Naive thymus-derived CD4-positive, alpha-beta T cell (primary cell): ENCODE measurements at regions not wholly inside any gene's neighbourhood (a gene's known extent, or its start where the extent isn't known, plus 50 kb on each side); places are given as distances from the start of the nearest gene placed in this dataset.

Source experiments
- ATAC-seq: fragments of 150-1000 bp; cut with Tn5 transposase; 2 replicates; pipeline ENCODE4 v1.10.0; 2021; ENCODE audit warnings: mild to moderate bottlenecking, moderate library complexity
- CTCF ChIA-PET: fragments of 350-600 bp; sonication (Branson Sonifier 250); formaldehyde crosslinking; loops from one replicate; lab custom pipeline; 2021; ENCODE audit warnings: antibody characterized with exemption; lab: Charles Lee
- POLR2A ChIA-PET: fragments of 350-600 bp; sonication (Branson Sonifier 250); formaldehyde crosslinking; loops from one replicate; lab custom pipeline; 2021; ENCODE audit warnings: antibody characterized with exemption, inconsistent platforms; lab: Charles Lee
- DNase-seq, 9 donors: peaks; one replicate each; pipeline versions ENCODE4 v3.0.0 to v3.0.0-alpha.2; 2020 to 2022; ENCODE audit warnings: mixed read lengths in 1 of 9
- H3K27ac ChIP-seq: one replicate; pipeline ENCODE4 v1.7.0; 2013; ENCODE audit warnings: mild to moderate bottlenecking, low read depth, low read length, moderate library complexity
- H3K27me3 ChIP-seq, 2 donors: one replicate each; pipeline ENCODE4 v1.7.0; 2013; ENCODE audit warnings: low read length in 2 of 2, mild to moderate bottlenecking in 2 of 2, moderate library complexity in 2 of 2; ENCODE audit not compliant: control insufficient read depth in 2 of 2, insufficient read depth in 2 of 2
- H3K36me3 ChIP-seq, 3 experiments: 1 replicate in 2 of 3; 2 replicates in 1 of 3; pipeline ENCODE4 v1.7.0; 2013; ENCODE audit warnings: low read length in 3 of 3, mild to moderate bottlenecking in 3 of 3, moderate library complexity in 1 of 3; ENCODE audit not compliant: insufficient read depth in 3 of 3, control insufficient read depth in 2 of 3
- H3K4me1 ChIP-seq, 2 donors: one replicate each; pipeline ENCODE4 v1.7.0; 2013; ENCODE audit warnings: low read length in 2 of 2, mild to moderate bottlenecking in 2 of 2, moderate library complexity in 1 of 2; ENCODE audit not compliant: control insufficient read depth in 2 of 2, insufficient read depth in 2 of 2
- H3K4me3 ChIP-seq: 2 replicates; pipeline ENCODE4 v1.7.0; 2013; ENCODE audit warnings: mild to moderate bottlenecking, low read length
- H3K9me3 ChIP-seq, 3 experiments: 1 replicate in 2 of 3; 2 replicates in 1 of 3; pipeline ENCODE4 v1.7.0; 2013; ENCODE audit warnings: low read length in 3 of 3; ENCODE audit not compliant: control insufficient read depth in 2 of 3
- H3K27ac Mint-ChIP-seq, 9 donors: one replicate each; pipeline ENCODE4 v1.8.0; 2020 to 2022; ENCODE audit warnings: mixed read lengths in 9 of 9, mild to moderate bottlenecking in 8 of 9, moderate library complexity in 5 of 9, inconsistent platforms in 2 of 9
- H3K27me3 Mint-ChIP-seq, 5 donors: one replicate each; pipeline ENCODE4 v1.8.0; 2021 to 2022; ENCODE audit warnings: mixed read lengths in 5 of 5, mild to moderate bottlenecking in 1 of 5
- H3K36me3 Mint-ChIP-seq, 5 donors: one replicate each; pipeline ENCODE4 v1.8.0; 2020 to 2022; ENCODE audit warnings: mixed read lengths in 5 of 5, mild to moderate bottlenecking in 3 of 5, inconsistent platforms in 1 of 5
- H3K4me1 Mint-ChIP-seq, 7 donors: one replicate each; pipeline ENCODE4 v1.8.0; 2020 to 2022; ENCODE audit warnings: mixed read lengths in 7 of 7, mild to moderate bottlenecking in 3 of 7, inconsistent platforms in 1 of 7
- H3K4me3 Mint-ChIP-seq, 10 donors: one replicate each; pipeline ENCODE4 v1.8.0; 2020 to 2022; ENCODE audit warnings: mild to moderate bottlenecking in 10 of 10, mixed read lengths in 10 of 10, moderate library complexity in 6 of 10, inconsistent platforms in 2 of 10
- H3K9me3 Mint-ChIP-seq, 11 donors: one replicate each; pipeline ENCODE4 v1.8.0; 2020 to 2022; ENCODE audit warnings: mixed read lengths in 11 of 11, mild to moderate bottlenecking in 4 of 11, inconsistent platforms in 1 of 11, moderate library complexity in 1 of 11
- intact Hi-C, 2 donors: fragments of 100-400 bp; cut with micrococcal nuclease; formaldehyde crosslinking; loops; one replicate each; pipeline ENCODE4 v1.15.1; 2023

DNA sequence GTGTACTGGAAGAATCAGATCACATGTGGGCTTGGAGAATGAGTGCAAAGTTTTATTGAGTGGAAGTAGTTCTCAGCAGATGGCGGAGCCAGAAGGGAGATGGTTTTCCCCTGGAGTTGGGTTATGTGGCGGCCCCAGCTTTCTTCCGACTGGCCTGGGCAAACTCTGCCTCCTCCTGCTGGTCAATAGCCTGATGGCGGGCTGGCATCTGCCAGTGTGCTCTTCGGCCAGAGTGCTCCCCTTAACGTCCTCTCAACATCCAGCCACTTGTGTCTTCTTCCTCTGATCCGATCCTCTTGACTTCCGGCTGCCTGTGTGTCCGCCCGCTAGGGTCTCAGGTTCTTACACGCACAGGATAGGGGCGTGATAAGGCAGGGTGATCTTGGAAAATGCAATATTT is 741.3 kb downstream of the RNF144A start:
- ATAC-seq, result no peak
- Mint-ChIP-seq H3K27me3 (no peaks in the 10 kb centered on the region), H3K4me3 (no peak overlapping the region), H3K9me3 (peaks cover 7 to 42% (median 21%) of the 10 kb centered on the region in 11 donors), H3K27ac (no peak overlapping the region), H3K36me3 (peaks cover 6 to 53% (median 14%) of the 10 kb centered on the region in 5 donors), H3K4me1 (peaks cover 0 to 17% (median 5%) of the 10 kb centered on the region in 7 donors)
- H3K4me3 ChIP-seq, result no peak overlapping the region
- ChIA-PET POLR2A (no interaction called here), CTCF (interaction anchor here (0.9 kb wide), 1 partner anchor 14 kb away, joined by 3 read pairs; no protein-coding TSS in a partner anchor)
- H3K27ac ChIP-seq, result no peak overlapping the region
- intact Hi-C loops, result no loop called here
- no peak for DNase-seq
- no peaks in the 10 kb centered on the region for H3K27me3 ChIP-seq
- no peaks in the 10 kb centered on the region for H3K4me1 ChIP-seq
- no peaks in the 10 kb centered on the region for H3K36me3 ChIP-seq
- H3K9me3 ChIP-seq, result peaks cover 0 to 9% (median 0%) of the 10 kb centered on the region in 3 experiments

DNA sequence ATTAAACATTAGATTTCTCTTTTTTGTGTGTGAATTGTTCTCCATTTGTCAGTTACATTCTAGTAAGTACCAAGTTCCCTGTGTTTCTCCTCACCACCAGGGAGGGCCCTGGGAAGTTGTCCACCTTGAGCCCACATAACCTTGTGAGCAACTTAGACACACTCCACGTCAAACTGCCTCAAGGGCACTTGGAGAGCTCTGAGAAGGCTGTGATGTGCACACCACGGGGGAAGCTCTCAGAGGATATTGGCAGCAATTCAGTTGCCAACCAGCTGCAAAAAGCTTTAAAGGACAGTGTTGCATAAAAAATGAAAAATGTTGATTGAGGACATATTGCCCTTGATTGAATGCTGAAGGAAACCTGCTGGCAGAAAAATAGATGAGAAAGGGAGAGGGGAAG is 743.6 kb downstream of the RNF144A start:
- peaks cover 0 to 21% (median 5%) of the 10 kb centered on the region in 7 donors for H3K4me1 Mint-ChIP-seq
- H3K9me3 ChIP-seq, result peaks cover 0 to 5% (median 0%) of the 10 kb centered on the region in 3 experiments
- no peak overlapping the region for H3K4me3 Mint-ChIP-seq
- CTCF ChIA-PET, result interaction anchor here (1.3 kb wide), 1 partner anchor 11 kb away, joined by 3 read pairs; no protein-coding TSS in a partner anchor
- POLR2A ChIA-PET, result interaction anchor here (1.1 kb wide), 1 partner anchor 10 kb away, joined by 3 read pairs; no protein-coding TSS in a partner anchor
- no peaks in the 10 kb centered on the region for H3K27me3 Mint-ChIP-seq
- H3K9me3 Mint-ChIP-seq, result peaks cover 0 to 37% (median 9%) of the 10 kb centered on the region in 11 donors
- peaks cover 4 to 51% (median 6%) of the 10 kb centered on the region in 5 donors for H3K36me3 Mint-ChIP-seq
- H3K4me1 ChIP-seq, result no peaks in the 10 kb centered on the region
- no peak overlapping the region for H3K4me3 ChIP-seq
- H3K36me3 ChIP-seq, result no peaks in the 10 kb centered on the region
- H3K27me3 ChIP-seq, result no peaks in the 10 kb centered on the region
- H3K27ac ChIP-seq, result no peak overlapping the region
- intact Hi-C loops, result no loop called here
- peak overlapping the region in 1 of 9 donors; percentile 33 for H3K27ac Mint-ChIP-seq
- no peak for DNase-seq
- no peak for ATAC-seq

DNA sequence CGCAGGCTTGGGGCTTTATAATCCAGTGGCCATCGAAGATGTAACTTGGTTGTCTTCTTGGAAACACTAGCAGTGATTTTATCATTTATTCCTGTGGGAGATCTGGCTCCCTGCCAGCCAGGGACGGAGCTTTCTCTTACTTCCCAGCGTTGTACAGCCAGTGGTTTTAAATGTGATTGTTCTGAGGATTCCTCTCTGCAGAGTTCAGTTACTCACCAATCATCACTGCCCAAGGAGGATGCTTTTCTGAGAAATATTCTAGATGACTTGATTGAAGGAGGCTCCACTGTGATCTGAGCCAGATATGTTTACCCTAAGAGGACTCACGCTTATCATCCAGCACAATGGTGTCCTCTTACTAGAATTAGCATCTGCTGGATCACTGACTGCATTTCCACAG is 744.3 kb downstream of the RNF144A start:
- peaks cover 0 to 37% (median 9%) of the 10 kb centered on the region in 11 donors for H3K9me3 Mint-ChIP-seq
- no peak for ATAC-seq
- H3K4me3 ChIP-seq, result no peak overlapping the region
- intact Hi-C loops, result no loop called here
- H3K27me3 ChIP-seq, result no peaks in the 10 kb centered on the region
- H3K27me3 Mint-ChIP-seq, result no peaks in the 10 kb centered on the region
- peaks cover 4 to 54% (median 6%) of the 10 kb centered on the region in 5 donors for H3K36me3 Mint-ChIP-seq
- DNase-seq, result no peak
- CTCF ChIA-PET, result interaction anchor here (1.3 kb wide), 1 partner anchor 10 kb away, joined by 3 read pairs; no protein-coding TSS in a partner anchor
- H3K4me1 Mint-ChIP-seq, result peaks cover 0 to 26% (median 5%) of the 10 kb centered on the region in 7 donors
- H3K4me1 ChIP-seq, result no peaks in the 10 kb centered on the region
- no peak overlapping the region for H3K27ac Mint-ChIP-seq
- no peaks in the 10 kb centered on the region for H3K36me3 ChIP-seq
- no peak overlapping the region for H3K27ac ChIP-seq
- no peak overlapping the region for H3K4me3 Mint-ChIP-seq
- H3K9me3 ChIP-seq, result peaks cover 0 to 5% (median 0%) of the 10 kb centered on the region in 3 experiments
- POLR2A ChIA-PET, result interaction anchor here (1.1 kb wide), 1 partner anchor 10 kb away, joined by 3 read pairs; no protein-coding TSS in a partner anchor

DNA sequence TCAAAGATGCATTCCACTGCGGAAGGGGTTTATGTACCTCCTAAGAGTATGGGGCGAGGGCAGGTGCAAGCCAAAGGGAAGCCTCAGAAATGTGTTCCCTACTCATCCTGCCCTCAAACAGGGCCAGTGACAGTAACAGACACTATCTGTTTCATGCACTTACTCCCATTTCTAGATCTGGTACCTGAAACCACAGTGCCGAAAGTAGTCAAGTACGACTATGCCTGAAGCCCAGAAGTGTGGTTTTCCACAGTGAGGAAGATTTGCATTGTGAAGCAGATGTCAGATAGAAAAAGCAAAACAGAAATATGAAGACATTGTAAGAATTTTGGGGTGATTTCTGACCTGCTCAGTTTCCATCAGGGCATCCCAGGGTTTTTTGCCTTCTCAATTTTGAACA is 748.7 kb downstream of the RNF144A start:
- peaks cover 0 to 40% (median under 1%) of the 10 kb centered on the region in 5 donors for H3K36me3 Mint-ChIP-seq
- peak overlapping the region in 1 of 9 donors; percentile 56 for H3K27ac Mint-ChIP-seq
- Histone ChIP-seq H3K27ac (no peak overlapping the region), H3K27me3 (no peaks in the 10 kb centered on the region), H3K36me3 (no peaks in the 10 kb centered on the region), H3K4me3 (no peak overlapping the region), H3K4me1 (no peaks in the 10 kb centered on the region), H3K9me3 (no peaks in the 10 kb centered on the region)
- intact Hi-C loops, result no loop called here
- H3K9me3 Mint-ChIP-seq, result peaks cover 0 to 23% (median 0%) of the 10 kb centered on the region in 11 donors
- no peak overlapping the region for H3K4me3 Mint-ChIP-seq
- CTCF ChIA-PET, result interaction anchor here (0.6 kb wide), 1 partner anchor 73 kb away, joined by 3 read pairs; no protein-coding TSS in a partner anchor
- peaks cover 2 to 30% (median 8%) of the 10 kb centered on the region in 7 donors for H3K4me1 Mint-ChIP-seq
- no peak for DNase-seq
- POLR2A ChIA-PET, result interaction anchor here (0.6 kb wide), 1 partner anchor 19 kb away, joined by 4 read pairs; no protein-coding TSS in a partner anchor
- no peaks in the 10 kb centered on the region for H3K27me3 Mint-ChIP-seq
- no peak for ATAC-seq

DNA sequence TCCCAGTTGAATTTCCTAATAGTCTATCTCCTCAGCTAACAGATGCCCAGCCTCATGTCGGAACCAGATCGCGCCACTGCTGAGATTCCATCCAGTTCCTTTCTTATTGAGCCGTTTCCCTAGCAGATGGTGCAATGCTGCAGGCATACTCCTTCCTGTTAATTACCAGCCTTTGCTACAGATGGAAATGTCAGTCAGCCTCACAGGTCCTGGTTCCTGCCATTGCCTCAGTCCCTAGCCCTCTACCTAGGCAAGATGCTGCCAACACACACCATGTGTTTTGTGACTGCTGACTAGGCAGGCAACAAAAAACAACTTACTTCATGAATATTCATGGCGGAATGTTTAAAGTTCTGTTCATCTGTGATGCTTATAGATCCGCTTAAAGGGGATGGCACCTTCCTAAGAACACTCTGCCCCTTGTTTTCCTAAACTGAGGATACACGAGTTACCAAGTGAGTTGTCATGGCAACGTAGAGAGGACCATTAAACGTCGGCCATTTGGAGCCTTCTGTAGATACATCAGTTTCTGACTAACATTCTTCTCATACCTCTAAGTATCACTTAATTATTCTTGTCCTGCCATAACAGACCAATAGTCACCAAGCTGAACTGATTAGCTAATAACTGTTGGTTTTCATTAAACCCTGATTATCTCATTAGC is 749.5 kb downstream of the RNF144A start:
- H3K27ac Mint-ChIP-seq, result peak overlapping the region in 1 of 9 donors; percentile 56
- peaks cover 0 to 44% (median 0%) of the 10 kb centered on the region in 5 donors for H3K36me3 Mint-ChIP-seq
- Histone ChIP-seq H3K27ac (no peak overlapping the region), H3K4me1 (peaks cover 0 to 2% of the 10 kb centered on the region in 2 donors), H3K36me3 (no peaks in the 10 kb centered on the region), H3K9me3 (no peaks in the 10 kb centered on the region), H3K27me3 (no peaks in the 10 kb centered on the region), H3K4me3 (no peak overlapping the region)
- DNase-seq, result no peak
- intact Hi-C loops, result no loop called here
- POLR2A ChIA-PET, result interaction anchor here (0.6 kb wide), 1 partner anchor 20 kb away, joined by 4 read pairs; no protein-coding TSS in a partner anchor
- H3K4me1 Mint-ChIP-seq, result peaks cover 6 to 35% (median 17%) of the 10 kb centered on the region in 7 donors
- no peak overlapping the region for H3K4me3 Mint-ChIP-seq
- CTCF ChIA-PET, result interaction anchor here (0.6 kb wide), 1 partner anchor 74 kb away, joined by 3 read pairs; no protein-coding TSS in a partner anchor
- no peaks in the 10 kb centered on the region for H3K27me3 Mint-ChIP-seq
- peaks cover 0 to 20% (median 0%) of the 10 kb centered on the region in 11 donors for H3K9me3 Mint-ChIP-seq
- no peak for ATAC-seq

DNA sequence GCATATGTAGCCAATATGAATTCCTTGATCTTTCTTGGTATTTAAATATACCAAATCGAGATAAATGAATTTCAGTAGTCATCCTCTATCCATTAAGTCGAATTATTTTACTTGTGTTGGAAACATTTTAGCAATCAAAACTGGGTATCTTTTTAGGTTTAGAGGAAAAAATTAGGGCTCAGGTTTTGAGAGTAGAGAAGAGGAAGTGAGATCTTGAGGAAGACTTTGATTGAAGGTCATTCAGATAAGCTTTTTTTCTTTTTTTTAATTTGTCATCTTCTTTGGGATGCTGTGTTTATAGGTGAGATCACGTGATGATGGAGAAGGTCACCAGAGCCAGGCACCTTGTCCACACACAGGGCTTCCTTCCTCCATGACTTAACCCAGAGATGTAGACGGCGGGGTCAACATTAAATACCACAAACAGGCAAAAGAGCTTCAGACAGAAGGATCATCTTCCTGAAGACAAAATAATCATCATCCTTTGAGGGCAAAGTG is 750.1 kb downstream of the RNF144A start:
- no peaks in the 10 kb centered on the region for H3K27me3 Mint-ChIP-seq
- ChIA-PET POLR2A (no interaction called here), CTCF (interaction anchor here (1.0 kb wide), 1 partner anchor 100 kb away, joined by 3 read pairs; no protein-coding TSS in a partner anchor)
- Histone ChIP-seq H3K27ac (no peak overlapping the region), H3K36me3 (no peaks in the 10 kb centered on the region), H3K4me1 (peaks cover 4 to 8% of the 10 kb centered on the region in 2 donors), H3K27me3 (no peaks in the 10 kb centered on the region), H3K9me3 (no peaks in the 10 kb centered on the region), H3K4me3 (no peak overlapping the region)
- H3K27ac Mint-ChIP-seq, result peak overlapping the region in 2 of 9 donors; percentile 5 to 52
- no peak overlapping the region for H3K4me3 Mint-ChIP-seq
- H3K36me3 Mint-ChIP-seq, result peaks cover 0 to 41% (median 0%) of the 10 kb centered on the region in 5 donors
- ATAC-seq (no peak), DNase-seq (no peak)
- peaks cover 0 to 18% (median 0%) of the 10 kb centered on the region in 11 donors for H3K9me3 Mint-ChIP-seq
- H3K4me1 Mint-ChIP-seq, result peaks cover 11 to 38% (median 22%) of the 10 kb centered on the region in 7 donors
- intact Hi-C loops, result no loop called here
